Left colon (tissue), 2 donors: ENCODE measurements at regions not wholly inside any gene's neighbourhood (a gene's known extent, or its start where the extent isn't known, plus 50 kb on each side); places are given as distances from the start of the nearest gene placed in this dataset.

Experiments
- ATAC-seq: fragments of 200-7000 bp; cut with Tn5 transposase; one replicate; pipeline ENCODE4 v1.9.1; 2020; ENCODE audit warnings: mild to moderate bottlenecking, moderate library complexity
- DNase-seq, 2 donors: peaks; one replicate each; pipeline ENCODE4 v3.0.0-alpha.2; 2020
- intact Hi-C, 2 donors: fragments of 100-400 bp; cut with DNase I in 1 of 2; cut with micrococcal nuclease in 1 of 2; formaldehyde crosslinking; loops; one replicate each; pipeline versions ENCODE4 v1.11.2 to v1.14.0; 2022; cut with DNase I, micrococcal nuclease
- donor health status: DM: no; HTN: no; CAD: no.
- donor health status: DM: yes; HTN: yes; CAD: no.

DNA sequence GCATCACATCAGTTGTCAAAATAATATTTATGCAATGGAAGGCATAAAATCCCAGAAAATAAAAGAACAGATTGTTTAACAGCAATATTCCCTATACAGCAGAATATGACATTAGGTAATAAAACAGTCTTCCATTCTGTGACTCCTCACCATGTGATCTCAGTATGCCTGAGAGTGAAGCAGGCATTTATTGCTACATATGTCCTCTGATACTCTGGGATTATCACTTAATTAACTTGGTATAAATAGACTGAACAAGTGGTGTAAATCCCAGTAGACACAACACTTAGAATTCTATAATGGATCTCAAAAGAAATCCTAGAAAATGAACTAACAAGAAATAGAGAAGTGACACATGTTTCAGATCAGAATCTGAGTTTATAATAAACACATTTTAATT is 841.3 kb downstream of the PDHA2 start:
- DNase-seq: no peak
- intact Hi-C loops: no loop called here
- no peak for ATAC-seq

DNA sequence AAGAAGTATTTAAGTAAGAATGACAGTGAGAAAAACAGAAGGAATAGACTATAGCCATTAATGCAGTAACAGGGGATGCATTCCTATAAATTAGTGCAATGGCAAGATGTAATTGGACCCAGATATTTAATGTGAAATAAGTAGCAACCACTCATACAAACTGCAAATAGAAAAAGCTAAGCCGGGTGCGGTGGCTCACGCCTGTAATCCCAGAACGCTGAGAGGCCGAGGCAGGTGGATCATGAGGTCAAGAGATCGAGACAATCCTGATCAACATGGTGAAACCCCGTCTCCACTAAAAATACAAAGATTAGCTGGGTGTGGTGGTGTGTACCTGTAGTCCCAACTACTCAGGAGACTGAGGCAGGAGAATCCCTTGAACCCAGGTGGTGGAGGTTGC is 845.8 kb downstream of the PDHA2 start:
- DNase-seq (no peak), ATAC-seq (no peak)
- intact Hi-C loops: no loop called here

DNA sequence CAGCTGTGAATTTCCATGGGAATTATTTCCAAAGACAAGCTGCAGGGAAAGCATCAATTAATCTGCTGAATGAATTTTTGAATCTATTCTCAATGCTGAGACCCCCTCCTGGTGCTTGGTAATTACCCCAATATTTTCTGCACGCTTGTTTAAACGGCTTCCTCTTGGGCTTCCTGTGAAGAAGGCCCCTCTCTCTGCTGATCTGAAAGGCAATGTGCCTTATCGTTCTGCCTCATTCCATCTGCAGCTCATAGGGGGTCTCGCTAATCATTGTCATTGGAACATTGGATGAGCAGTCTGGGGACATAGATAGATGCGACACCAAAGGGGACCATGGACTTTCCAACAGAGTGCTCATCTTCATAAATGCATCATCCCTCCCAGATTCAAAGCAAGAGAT is 851.6 kb downstream of the PDHA2 start:
- ATAC-seq: no peak

DNA sequence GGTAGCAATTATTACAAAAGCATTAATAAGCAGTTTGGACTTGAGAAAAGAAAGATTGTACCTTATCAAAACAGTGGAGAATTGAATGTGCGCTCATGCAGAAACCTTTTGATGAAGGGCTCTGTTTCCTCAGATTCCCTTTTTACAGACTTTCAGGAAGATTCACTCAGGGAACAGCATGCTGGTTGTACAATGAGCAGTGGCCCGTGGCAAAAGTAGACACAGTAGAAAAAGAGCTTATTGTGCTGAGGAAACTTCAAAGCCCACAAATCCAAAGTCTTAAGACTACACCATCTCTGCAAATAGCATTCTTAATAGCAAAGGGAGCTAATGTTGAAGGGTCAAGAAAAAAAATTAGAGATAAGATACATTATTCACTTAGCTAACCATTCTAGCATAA is 858.9 kb downstream of the PDHA2 start:
- ATAC-seq (no peak), DNase-seq (no peak)
- intact Hi-C loops: no loop called here

More for the DNA sequence above, 851.6 kb downstream of the PDHA2 start:
- no peak for DNase-seq
- intact Hi-C loops: no loop called here

DNA sequence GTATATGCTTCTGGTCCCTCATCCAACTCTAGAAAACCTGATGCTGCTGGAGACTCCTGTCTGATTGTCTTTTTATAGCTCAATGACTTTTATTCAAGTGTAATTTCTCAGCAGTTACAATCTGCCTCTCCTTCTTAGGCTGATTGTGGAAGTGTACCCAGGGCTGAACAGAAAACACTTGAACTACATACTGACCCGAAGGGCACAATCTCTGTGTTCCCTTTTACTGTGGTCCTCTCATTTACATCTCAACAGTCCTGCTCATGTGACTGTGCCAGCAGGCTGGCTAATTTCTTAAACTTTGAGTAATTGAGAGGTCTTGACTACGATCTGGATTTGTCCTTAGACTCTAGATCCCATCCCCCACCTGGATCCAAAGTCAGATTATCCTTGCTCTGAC is 863.4 kb downstream of the PDHA2 start:
- DNase-seq (no peak), ATAC-seq (no peak)
- intact Hi-C loops: no loop called here

DNA sequence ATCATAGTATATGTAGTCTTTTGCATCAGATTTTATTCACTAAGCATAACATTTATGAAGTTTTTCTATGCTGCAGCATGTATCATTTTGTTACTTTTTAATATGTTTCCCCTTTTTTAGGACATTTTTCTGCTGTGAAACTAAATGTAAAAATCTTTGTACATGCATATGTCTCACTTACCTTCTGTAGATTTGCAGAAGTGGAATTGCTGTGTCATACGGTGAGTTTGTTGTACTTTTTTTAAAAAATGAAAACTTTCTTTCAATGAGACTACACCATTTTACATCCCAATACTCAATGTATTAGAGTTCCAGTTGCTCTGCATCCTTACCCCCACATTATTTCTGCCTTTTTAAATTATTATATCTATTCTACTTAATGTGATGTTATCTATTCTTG is 868.9 kb downstream of the PDHA2 start:
- DNase-seq (no peak), ATAC-seq (no peak)
- intact Hi-C loops: no loop called here

DNA sequence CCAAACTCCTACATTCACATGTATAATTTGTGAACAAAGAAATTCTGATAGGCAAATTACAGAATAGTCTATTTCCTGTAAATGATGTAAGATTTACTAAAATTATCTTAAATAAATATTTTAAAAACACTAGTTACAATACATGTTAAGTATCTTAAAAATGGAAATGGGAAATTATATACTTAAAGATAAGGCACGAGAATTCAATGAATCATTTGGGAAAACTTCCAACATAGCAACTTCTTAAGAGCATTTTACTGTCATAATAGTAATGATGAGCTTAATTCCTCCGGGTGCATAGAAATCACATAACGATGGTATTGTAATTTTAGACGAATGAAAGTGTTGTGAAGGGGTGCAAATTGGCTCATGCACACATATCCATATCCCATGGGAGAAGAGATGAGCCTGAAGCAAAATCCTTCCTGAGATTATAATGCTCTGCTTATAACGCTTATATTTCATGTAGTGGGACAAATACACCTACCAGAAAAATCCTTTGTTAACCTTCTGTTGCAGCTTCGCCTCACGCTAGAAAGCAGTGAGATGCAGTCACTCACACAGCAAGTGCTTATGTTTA is 873.5 kb downstream of the PDHA2 start:
- intact Hi-C loops: no loop called here
- DNase-seq (no peak), ATAC-seq (no peak)

DNA sequence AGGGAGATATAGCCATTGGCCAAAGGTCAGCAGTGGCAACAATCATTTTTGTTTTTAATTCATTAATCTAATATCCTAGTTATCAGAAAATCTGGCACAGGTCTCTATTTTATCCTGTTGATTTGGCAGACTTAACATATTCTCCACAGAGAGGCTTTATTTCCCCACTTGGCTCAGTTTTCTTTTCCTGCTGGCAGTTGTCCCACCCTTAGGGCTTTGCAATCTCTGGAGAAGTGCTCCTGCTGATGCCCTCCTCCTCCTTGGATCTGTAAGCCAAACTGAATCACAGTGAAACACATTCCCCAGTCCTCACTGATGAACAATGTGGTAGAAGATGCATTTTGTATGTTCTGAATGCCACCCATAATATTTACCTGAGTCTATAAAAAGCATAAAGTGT is 889.7 kb downstream of the PDHA2 start:
- intact Hi-C loops: no loop called here

DNA sequence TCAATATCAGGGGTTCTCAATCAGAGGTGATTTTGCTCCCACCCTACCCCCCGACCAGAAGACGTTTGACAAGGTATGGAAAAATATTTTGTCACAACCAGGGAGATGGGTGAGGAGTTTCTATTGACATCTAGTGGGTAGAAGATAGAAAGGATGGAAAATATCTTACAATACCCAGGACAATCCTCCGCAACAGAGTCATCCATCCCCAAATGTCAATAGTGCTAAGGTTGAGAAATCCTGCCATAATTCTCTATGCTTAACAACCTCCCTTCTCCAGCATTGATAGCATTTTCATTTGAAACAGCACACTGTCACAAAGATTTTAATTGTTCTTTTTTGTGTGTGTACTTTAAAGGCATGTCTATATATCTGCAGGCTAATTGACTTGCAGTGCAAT is 890.5 kb downstream of the PDHA2 start:
- DNase-seq: no peak
- intact Hi-C loops: no loop called here
- no peak for ATAC-seq

More for the DNA sequence above, 889.7 kb downstream of the PDHA2 start:
- ATAC-seq (no peak), DNase-seq (no peak)

DNA sequence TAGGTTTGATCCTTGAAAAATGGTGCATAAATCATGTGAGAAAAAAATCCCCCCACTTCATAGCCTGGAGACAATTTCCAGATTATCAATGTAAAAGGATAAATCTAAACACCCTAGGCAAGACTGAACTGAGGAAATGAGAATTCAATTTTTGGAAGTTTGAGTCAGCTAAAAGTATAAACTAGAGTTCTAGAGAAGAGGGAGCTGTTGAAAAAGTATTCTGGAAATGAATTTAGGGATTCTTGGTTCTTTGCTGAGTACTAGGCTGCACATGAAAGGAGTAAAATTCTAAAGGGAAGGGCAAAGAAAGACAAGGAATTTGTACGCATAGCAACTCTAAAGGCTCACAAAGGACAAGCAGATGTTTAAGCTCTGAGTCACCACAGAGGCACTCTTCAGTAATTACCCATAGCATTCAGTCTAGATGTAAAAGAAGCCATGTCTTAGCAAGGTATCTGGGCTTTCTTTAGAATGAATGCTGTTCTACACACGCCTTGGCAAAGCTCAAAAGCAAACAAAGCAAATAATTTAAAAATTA is 896.5 kb downstream of the PDHA2 start:
- no peak for DNase-seq
- intact Hi-C loops: no loop called here

DNA sequence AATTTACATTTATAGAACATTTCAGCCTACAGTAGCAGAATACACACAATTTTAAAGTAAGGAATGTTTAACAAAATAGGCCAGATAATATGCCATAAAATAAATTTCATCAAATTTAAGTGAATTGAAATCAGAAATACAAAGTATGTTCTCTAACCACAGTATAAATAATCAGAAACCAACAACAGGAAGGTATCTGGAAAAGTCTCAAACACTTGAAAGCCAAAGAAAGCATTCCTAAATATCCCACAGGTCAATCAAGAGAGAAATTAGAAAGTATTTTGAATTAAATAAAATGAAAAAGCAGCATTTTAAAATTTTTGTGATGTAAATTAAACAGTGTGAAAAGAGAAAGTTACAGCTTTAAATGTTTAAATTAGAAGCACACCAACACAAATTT is 899.2 kb downstream of the PDHA2 start:
- DNase-seq (no peak), ATAC-seq (no peak)

More for the DNA sequence above, 896.5 kb downstream of the PDHA2 start:
- ATAC-seq: no peak

DNA sequence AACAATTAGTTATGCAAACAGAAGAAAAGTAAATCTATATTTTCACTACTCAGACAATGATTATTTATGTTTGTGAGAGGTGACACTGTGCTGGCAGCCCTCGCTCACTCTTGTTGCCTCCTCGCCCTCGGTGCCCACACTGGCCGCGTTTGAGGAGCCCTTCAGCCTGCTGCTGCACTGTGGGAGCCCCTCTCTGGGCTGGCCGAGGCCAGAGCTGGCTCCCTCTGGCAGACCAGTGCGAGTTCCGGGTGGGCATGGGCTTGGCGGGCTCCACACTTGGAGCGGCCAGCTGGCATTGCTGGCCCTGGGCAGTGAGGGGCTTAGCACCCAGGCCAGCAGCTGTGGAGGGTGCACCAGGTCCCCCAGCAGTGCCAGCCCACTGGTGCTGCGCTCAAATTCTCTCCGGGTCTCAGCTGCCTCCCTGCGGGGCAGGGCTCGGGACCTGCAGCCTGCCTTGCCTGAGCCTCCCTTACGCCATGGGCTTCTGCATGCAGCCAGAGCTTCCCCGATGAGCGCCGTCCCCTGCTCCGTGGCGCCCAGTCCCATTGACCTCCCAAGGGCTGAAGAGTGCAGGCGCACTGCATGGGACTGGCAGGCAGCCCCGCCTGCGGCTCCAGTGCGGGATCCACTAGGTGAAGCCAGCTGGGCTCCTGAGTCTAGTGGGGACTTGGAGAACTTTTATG is 902.6 kb downstream of the PDHA2 start:
- DNase-seq (no peak), ATAC-seq (no peak)
- intact Hi-C loops: no loop called here

More for the DNA sequence above, 899.2 kb downstream of the PDHA2 start:
- intact Hi-C loops: no loop called here

DNA sequence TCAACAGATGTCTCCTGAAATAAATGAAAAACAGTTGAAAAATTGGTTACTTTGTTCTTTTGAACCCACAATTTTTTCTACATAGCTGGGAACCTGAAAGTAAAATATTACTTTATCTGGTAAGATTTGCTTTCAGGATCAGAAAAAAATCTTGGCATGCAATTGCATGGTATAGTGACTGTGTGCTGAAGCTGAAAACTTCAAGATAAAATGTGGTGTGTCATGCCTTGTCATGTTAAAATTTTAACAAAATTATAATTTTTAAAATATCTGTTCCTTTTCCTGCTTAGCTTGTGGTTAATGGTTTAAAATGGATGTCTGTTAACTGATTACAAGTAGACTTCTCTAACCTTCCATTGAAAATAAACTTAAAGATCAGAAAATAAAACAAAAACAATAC is 904.8 kb downstream of the PDHA2 start:
- intact Hi-C loops: no loop called here
- ATAC-seq (no peak), DNase-seq (no peak)

DNA sequence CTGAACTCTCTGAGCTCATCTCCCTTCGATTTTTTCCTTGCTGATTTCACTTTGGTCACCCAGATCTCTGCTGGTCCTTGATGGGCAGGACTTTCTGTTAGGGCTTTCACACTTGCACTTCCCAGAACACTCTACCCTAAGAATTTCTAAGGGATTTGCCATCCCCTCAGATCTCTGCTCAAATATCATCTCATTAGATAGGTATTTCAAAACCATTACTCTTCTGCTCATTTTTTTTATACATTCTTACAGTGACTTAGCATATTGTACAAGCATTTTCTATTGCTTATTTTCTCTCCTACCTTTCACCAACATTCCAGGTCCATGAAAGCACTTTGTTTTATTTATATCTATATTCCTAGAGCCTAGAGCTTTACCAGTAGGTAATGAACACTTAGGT is 913.3 kb downstream of the PDHA2 start:
- intact Hi-C loops: no loop called here
- no peak for ATAC-seq
- DNase-seq: no peak

DNA sequence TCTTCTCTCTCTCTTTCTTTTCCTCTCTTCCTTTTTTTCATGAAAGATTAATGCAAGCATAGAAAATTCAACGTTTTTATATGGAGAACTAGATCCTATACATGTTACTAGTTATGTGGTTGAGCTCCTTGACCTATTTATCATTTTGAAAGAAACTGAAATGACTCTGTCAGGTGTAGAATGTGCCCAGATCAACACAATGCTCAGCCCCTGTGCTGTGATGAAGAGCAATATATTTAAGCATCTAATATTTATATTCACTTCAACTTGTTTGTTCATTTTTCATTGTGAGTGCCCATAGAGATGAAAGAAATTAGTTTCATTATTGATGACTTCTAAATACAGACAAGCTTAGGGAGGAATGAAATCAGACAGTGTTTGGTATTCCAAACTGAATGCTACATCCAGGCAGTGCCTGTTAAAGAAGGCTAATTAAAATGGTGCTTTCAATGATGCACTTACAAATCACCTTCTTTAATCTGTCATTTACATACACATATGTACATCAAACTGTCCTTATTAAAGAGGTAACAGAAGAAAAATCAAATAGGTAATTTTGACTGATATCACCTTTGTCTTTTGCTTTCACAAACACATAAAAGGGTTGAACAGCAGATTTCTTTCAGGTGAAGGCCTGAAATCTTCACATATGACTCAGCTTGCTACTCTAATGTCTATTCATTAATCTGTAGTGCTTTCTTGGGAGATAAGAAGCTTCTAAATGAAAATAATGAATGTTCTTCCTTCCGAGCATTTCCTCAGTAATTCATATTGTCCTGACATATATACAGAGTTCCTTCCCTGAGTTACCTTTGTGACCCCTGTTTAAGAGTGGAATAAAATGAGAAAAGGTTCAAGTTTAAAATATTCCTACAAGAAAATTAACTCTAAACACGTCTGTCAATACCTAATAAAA is 915.9 kb downstream of the PDHA2 start:
- ATAC-seq (no peak), DNase-seq (no peak)
- intact Hi-C loops: no loop called here

DNA sequence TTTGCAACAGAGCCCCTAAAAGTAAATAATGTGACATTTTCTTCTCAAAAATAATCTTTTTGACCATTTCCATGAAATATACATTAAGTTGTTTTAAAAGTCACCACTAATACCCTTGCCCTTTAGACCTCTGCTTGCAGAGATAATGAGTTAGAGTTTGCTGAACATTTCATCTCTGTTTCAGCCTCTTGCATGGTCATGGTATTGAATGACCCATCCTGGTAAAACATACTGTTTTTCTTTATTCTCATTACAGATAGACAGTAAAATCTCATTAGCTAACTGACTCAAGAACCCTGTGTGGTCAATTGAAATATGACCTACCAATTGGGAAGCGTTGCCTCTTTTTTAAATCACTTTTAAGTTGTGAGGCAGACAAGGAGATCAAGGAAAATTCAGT is 916.7 kb downstream of the PDHA2 start:
- no peak for ATAC-seq
- intact Hi-C loops: no loop called here
- DNase-seq: no peak

DNA sequence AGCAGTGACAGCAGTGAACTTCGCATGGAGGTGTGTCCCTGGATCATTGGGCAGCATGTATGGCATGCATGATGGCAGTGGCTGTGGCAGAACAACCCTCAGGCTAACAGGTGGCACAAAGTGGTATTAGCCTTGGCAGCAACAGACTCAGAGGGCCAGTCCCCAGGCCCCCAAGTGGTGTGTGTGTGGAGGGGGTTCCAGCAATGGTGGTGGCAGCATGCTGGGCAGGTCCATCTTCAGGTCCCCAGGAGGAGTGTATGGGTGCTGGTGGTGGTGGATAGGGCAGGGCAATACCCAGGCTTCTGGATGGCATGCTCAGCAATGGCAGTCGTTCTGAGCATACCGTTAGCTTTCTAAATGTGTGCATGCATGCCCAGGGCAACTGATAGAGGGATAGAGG is 923.7 kb downstream of the PDHA2 start:
- intact Hi-C loops: no loop called here
- DNase-seq: no peak

DNA sequence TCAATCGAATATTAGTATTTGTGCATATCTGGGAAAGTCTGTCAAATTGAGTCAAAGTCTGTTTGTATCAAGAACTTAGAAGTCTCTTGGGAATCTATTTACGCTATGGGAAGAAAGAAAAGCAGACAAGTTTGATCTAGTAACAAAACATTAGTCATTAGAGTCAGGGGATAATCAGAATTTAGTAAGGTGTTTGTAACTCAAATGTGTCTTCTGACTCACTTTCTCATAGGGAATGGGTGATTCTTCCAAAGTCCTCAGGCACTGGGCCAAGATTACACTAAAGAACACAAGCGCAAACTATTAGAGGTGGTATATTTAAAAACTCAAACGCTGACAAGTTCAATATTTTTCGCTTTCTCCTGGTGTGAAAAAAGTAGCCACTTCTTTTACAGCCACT is 926.5 kb downstream of the PDHA2 start:
- intact Hi-C loops: no loop called here

More for the DNA sequence above, 923.7 kb downstream of the PDHA2 start:
- no peak for ATAC-seq

DNA sequence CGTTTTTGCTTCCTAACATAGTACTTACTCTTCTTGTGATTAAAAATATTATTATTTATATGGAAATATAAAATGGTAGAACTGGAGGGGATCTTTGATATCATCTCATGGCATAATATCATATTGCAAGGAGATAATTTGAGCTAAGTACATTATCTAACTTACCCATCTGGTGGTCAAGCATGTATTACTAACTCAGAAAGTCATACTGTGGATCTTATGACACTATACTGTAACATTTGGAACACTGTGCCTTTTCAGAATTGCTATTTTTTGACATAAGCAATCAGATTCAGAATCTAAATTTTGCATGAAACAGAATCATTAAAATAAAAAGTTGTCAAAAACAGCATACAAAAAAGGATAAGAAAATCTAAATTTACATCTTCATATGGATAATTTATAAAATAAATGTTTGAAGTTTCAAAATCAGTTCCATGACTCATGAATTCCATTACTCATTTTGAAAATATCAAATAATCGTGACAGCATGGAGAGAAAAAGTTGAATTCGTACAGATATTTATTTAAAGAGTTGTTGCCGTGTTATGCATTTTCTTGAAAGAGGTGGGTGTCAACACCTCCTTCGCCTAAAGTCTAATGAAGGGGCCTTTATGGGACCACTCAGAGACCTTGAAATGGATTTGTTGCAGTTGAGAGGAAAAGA is 928.1 kb downstream of the PDHA2 start:
- ATAC-seq (no peak), DNase-seq (no peak)
- intact Hi-C loops: no loop called here

More for the DNA sequence above, 926.5 kb downstream of the PDHA2 start:
- DNase-seq (no peak), ATAC-seq (no peak)
